ENCODE measurements at regions not wholly inside any gene's neighbourhood (a gene's known extent, or its start where the extent isn't known, plus 50 kb on each side); places are given as distances from the start of the nearest gene placed in this dataset.

DNA sequence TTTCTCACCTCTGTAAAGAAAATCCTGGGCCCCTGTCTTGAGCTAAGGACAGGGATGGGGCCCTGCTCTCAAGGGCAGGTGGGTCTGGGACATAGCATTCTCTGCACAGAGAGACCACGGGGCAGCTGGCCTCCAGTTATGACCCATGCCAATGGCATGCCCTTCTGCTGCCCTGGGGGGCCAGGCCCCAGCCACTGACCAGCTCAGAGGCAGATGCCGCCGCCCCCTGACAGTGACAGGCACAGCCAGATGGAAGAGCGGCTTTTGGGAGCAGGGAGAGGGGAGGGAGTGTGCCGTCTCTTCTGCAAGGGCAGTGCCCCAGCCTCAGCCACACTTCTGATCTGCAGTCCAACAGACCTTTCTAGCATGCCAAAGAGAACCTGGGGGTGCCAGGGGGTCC lies 114.8 kb upstream of the NAV2 start:
- no peak overlapping the region for H3K4me3 ChIP-seq (ENCODE audit: low read depth, low read length)

GRCh38 chr11:19597206-19597605 lies 115.4 kb upstream of the NAV2 start:
- no peak overlapping the region for H3K4me3 ChIP-seq (ENCODE audit: low read depth, low read length)
- TF ChIP-seq, protein P1, sequence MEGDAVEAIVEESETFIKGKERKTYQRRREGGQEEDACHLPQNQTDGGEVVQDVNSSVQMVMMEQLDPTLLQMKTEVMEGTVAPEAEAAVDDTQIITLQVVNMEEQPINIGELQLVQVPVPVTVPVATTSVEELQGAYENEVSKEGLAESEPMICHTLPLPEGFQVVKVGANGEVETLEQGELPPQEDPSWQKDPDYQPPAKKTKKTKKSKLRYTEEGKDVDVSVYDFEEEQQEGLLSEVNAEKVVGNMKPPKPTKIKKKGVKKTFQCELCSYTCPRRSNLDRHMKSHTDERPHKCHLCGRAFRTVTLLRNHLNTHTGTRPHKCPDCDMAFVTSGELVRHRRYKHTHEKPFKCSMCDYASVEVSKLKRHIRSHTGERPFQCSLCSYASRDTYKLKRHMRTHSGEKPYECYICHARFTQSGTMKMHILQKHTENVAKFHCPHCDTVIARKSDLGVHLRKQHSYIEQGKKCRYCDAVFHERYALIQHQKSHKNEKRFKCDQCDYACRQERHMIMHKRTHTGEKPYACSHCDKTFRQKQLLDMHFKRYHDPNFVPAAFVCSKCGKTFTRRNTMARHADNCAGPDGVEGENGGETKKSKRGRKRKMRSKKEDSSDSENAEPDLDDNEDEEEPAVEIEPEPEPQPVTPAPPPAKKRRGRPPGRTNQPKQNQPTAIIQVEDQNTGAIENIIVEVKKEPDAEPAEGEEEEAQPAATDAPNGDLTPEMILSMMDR (IDR thresholded peaks at IDR 0.05; ENCODE audit: borderline replicate concordance, insufficient read depth, low read depth, low read length): no peak

More for the DNA sequence above, 114.8 kb upstream of the NAV2 start:
- TF ChIP-seq, protein P1 (IDR thresholded peaks at IDR 0.05; ENCODE audit: borderline replicate concordance, insufficient read depth, low read depth, low read length): no peak

DNA sequence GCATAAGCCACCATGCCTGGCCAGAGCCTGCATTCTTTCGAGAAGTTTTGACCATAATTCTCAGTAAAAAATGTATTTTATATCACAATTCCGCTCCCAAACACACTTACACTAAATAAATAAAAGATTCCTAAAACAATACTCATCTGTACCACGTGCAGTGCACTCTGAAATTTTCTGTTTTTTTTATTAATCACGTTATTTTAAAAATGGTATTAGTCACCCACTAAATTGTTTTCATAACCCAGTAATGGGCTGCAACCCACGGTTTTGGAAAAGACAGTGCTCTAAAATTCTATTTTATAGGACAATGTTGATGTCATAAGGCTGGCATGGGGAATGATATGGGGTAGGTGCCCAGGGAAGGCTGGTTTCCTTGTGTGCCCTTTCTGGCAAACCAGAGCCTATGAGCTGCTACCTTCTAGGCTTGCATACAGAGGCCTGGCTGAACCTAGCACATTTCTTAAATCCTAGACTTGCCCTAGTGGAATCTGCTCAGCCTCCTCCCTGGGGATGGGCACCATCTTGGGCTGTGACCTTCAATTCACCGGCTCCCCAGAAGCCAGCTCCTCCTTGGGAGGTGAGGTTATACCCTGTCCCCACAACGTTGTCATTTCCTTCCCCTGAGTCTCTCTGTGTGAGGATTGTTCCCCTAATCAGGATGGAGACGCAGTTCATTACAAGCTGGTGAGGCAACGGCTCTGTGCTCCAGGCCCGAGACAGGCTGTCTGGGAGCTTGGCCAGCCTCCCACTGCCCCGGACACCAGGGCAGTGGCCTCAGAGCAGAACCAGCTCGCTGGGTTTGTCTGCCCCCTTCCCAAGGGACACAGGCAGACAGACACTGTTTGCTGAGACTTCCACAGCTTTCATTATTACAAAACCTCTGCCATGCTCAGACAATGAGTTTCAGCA lies 116.5 kb upstream of the NAV2 start:
- H3K4me3 ChIP-seq (ENCODE audit: low read depth, low read length): no peak overlapping the region
- TF ChIP-seq, protein P1 (IDR thresholded peaks at IDR 0.05; ENCODE audit: borderline replicate concordance, insufficient read depth, low read depth, low read length): no peak

- H3K4me3 ChIP-seq (ENCODE audit: low read depth, low read length): no peak overlapping the region
- TF ChIP-seq, protein P1 (IDR thresholded peaks at IDR 0.05; ENCODE audit: borderline replicate concordance, insufficient read depth, low read depth, low read length): no peak
Measured at GRCh38 chr11:19595499-19595839, 117.2 kb upstream of the NAV2 start.

GRCh38 chr11:19594326-19594725 lies 118.3 kb upstream of the NAV2 start:
- TF ChIP-seq, protein P1 (IDR thresholded peaks at IDR 0.05; ENCODE audit: borderline replicate concordance, insufficient read depth, low read depth, low read length): no peak
- no peak overlapping the region for H3K4me3 ChIP-seq (ENCODE audit: low read depth, low read length)

DNA sequence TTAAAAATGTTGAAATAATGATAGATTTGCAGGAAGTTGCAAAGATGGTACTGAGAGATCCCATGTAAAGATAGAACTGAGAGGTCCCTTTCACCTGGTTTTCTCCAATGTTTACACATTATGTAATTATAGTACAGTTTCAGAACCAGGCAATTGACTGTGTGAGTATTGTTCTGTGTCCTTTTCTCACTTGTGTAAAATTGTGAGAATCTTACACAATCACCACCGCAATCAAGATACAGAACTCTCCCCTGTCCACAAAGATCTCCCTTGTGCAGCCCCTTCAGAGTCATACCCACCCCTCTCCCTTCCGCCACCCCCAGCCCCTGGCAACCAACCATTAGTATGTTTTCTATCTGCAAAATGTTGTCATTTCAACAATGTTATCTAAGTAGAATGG lies 119.8 kb upstream of the NAV2 start:
- no peak overlapping the region for H3K4me3 ChIP-seq (ENCODE audit: low read depth, low read length)
- TF ChIP-seq, protein P1 (IDR thresholded peaks at IDR 0.05; ENCODE audit: borderline replicate concordance, insufficient read depth, low read depth, low read length): no peak
